ENCODE measurements at regions not wholly inside any gene's neighbourhood (a gene's known extent, or its start where the extent isn't known, plus 50 kb on each side); places are given as distances from the start of the nearest gene placed in this dataset.

GRCh38 chr9:80061940-80062339 lies 490.2 kb downstream of the TLE4 start:
- no peak overlapping the region for H3K4me3 Mint-ChIP-seq
- H3K9me3 Mint-ChIP-seq (ENCODE audit: low read depth) = peaks cover 3% of the 10 kb centered on the region
- no peaks in the 10 kb centered on the region for H3K4me1 Mint-ChIP-seq (ENCODE audit: low read depth)
- H3K36me3 Mint-ChIP-seq = peaks cover 3% of the 10 kb centered on the region
- H3K27ac Mint-ChIP-seq = no peak overlapping the region
- no peaks in the 10 kb centered on the region for H3K27me3 Mint-ChIP-seq

- Mint-ChIP-seq H3K27me3 (no peaks in the 10 kb centered on the region), H3K27ac (no peak overlapping the region), H3K4me1 (ENCODE audit: low read depth) (no peaks in the 10 kb centered on the region)
These were observed 489.3 kb downstream of the TLE4 start for GRCh38 chr9:80061096-80061495.

GRCh38 chr9:80059979-80060378 lies 488.2 kb downstream of the TLE4 start:
- Mint-ChIP-seq H3K27ac (no peak overlapping the region), H3K36me3 (peaks cover 5% of the 10 kb centered on the region), H3K9me3 (ENCODE audit: low read depth) (peaks cover 6% of the 10 kb centered on the region), H3K4me1 (ENCODE audit: low read depth) (no peaks in the 10 kb centered on the region), H3K4me3 (no peak overlapping the region), H3K27me3 (no peaks in the 10 kb centered on the region)

More at GRCh38 chr9:80061096-80061495, 489.3 kb downstream of the TLE4 start:
- Mint-ChIP-seq H3K9me3 (ENCODE audit: low read depth) (peaks cover 3% of the 10 kb centered on the region), H3K36me3 (peaks cover 5% of the 10 kb centered on the region), H3K4me3 (no peak overlapping the region)

GRCh38 chr9:80059191-80059590 lies 487.4 kb downstream of the TLE4 start:
- no peaks in the 10 kb centered on the region for H3K4me1 Mint-ChIP-seq (ENCODE audit: low read depth)
- H3K9me3 Mint-ChIP-seq (ENCODE audit: low read depth) = peaks cover 6% of the 10 kb centered on the region
- peaks cover 5% of the 10 kb centered on the region for H3K36me3 Mint-ChIP-seq
- H3K4me3 Mint-ChIP-seq = no peak overlapping the region
- no peak overlapping the region for H3K27ac Mint-ChIP-seq
- H3K27me3 Mint-ChIP-seq = no peaks in the 10 kb centered on the region

- Mint-ChIP-seq H3K27me3 (no peaks in the 10 kb centered on the region), H3K4me1 (ENCODE audit: low read depth) (no peaks in the 10 kb centered on the region), H3K27ac (no peak overlapping the region), H3K9me3 (ENCODE audit: low read depth) (peaks cover 9% of the 10 kb centered on the region), H3K4me3 (no peak overlapping the region), H3K36me3 (peaks cover 7% of the 10 kb centered on the region)
These were observed 481.1 kb downstream of the TLE4 start for GRCh38 chr9:80052830-80053229.

- no peak overlapping the region for H3K4me3 Mint-ChIP-seq
- peaks cover 5% of the 10 kb centered on the region for H3K36me3 Mint-ChIP-seq
- no peaks in the 10 kb centered on the region for H3K27me3 Mint-ChIP-seq
- H3K4me1 Mint-ChIP-seq (ENCODE audit: low read depth) = no peaks in the 10 kb centered on the region
- H3K9me3 Mint-ChIP-seq (ENCODE audit: low read depth) = peaks cover 5% of the 10 kb centered on the region
- H3K27ac Mint-ChIP-seq = no peak overlapping the region
These were observed 477.5 kb downstream of the TLE4 start for GRCh38 chr9:80049096-80049782.

GRCh38 chr9:80046481-80046880 lies 474.7 kb downstream of the TLE4 start:
- H3K9me3 Mint-ChIP-seq (ENCODE audit: low read depth) = no peaks in the 10 kb centered on the region
- no peaks in the 10 kb centered on the region for H3K36me3 Mint-ChIP-seq
- H3K4me3 Mint-ChIP-seq = no peak overlapping the region
- H3K4me1 Mint-ChIP-seq (ENCODE audit: low read depth) = no peaks in the 10 kb centered on the region
- no peak overlapping the region for H3K27ac Mint-ChIP-seq
- no peaks in the 10 kb centered on the region for H3K27me3 Mint-ChIP-seq

- Mint-ChIP-seq H3K4me3 (no peak overlapping the region), H3K9me3 (ENCODE audit: low read depth) (no peaks in the 10 kb centered on the region), H3K36me3 (no peaks in the 10 kb centered on the region), H3K27ac (no peak overlapping the region), H3K27me3 (no peaks in the 10 kb centered on the region), H3K4me1 (ENCODE audit: low read depth) (no peaks in the 10 kb centered on the region)
These were observed 470.1 kb downstream of the TLE4 start for GRCh38 chr9:80041821-80042220.

- Mint-ChIP-seq H3K27ac (no peak overlapping the region), H3K4me3 (no peak overlapping the region), H3K4me1 (ENCODE audit: low read depth) (no peaks in the 10 kb centered on the region), H3K9me3 (ENCODE audit: low read depth) (no peaks in the 10 kb centered on the region), H3K36me3 (no peaks in the 10 kb centered on the region), H3K27me3 (no peaks in the 10 kb centered on the region)
These were observed 468.7 kb downstream of the TLE4 start for GRCh38 chr9:80040457-80040856.

- H3K27ac Mint-ChIP-seq = no peak overlapping the region
These were observed 459.0 kb downstream of the TLE4 start for GRCh38 chr9:80030801-80031200.

GRCh38 chr9:80028501-80028900 lies 456.7 kb downstream of the TLE4 start:
- H3K4me1 Mint-ChIP-seq (ENCODE audit: low read depth) = no peaks in the 10 kb centered on the region
- no peak overlapping the region for H3K27ac Mint-ChIP-seq
- no peak overlapping the region for H3K4me3 Mint-ChIP-seq
- H3K9me3 Mint-ChIP-seq (ENCODE audit: low read depth) = peaks cover 5% of the 10 kb centered on the region
- H3K36me3 Mint-ChIP-seq = no peaks in the 10 kb centered on the region
- H3K27me3 Mint-ChIP-seq = peaks cover 8% of the 10 kb centered on the region

More at GRCh38 chr9:80030801-80031200, 459.0 kb downstream of the TLE4 start:
- Mint-ChIP-seq H3K4me1 (ENCODE audit: low read depth) (no peaks in the 10 kb centered on the region), H3K27me3 (peaks cover 11% of the 10 kb centered on the region), H3K4me3 (no peak overlapping the region), H3K36me3 (no peaks in the 10 kb centered on the region), H3K9me3 (ENCODE audit: low read depth) (peaks cover 8% of the 10 kb centered on the region)

- Mint-ChIP-seq H3K27me3 (peaks cover 4% of the 10 kb centered on the region), H3K4me3 (no peak overlapping the region), H3K27ac (no peak overlapping the region), H3K4me1 (ENCODE audit: low read depth) (no peaks in the 10 kb centered on the region), H3K36me3 (no peaks in the 10 kb centered on the region), H3K9me3 (ENCODE audit: low read depth) (no peaks in the 10 kb centered on the region)
These were observed 454.2 kb downstream of the TLE4 start for GRCh38 chr9:80025796-80026520.

GRCh38 chr9:80025131-80025530 lies 453.4 kb downstream of the TLE4 start:
- Mint-ChIP-seq H3K27me3 (peaks cover 4% of the 10 kb centered on the region), H3K4me3 (no peak overlapping the region), H3K27ac (no peak overlapping the region), H3K36me3 (no peaks in the 10 kb centered on the region), H3K9me3 (ENCODE audit: low read depth) (no peaks in the 10 kb centered on the region), H3K4me1 (ENCODE audit: low read depth) (no peaks in the 10 kb centered on the region)

GRCh38 chr9:80020530-80020929 lies 448.8 kb downstream of the TLE4 start:
- Mint-ChIP-seq H3K27ac (no peak overlapping the region), H3K9me3 (ENCODE audit: low read depth) (no peaks in the 10 kb centered on the region), H3K36me3 (no peaks in the 10 kb centered on the region), H3K4me1 (ENCODE audit: low read depth) (no peaks in the 10 kb centered on the region), H3K4me3 (no peak overlapping the region), H3K27me3 (peaks cover 1% of the 10 kb centered on the region)

GRCh38 chr9:80020056-80020455 lies 448.3 kb downstream of the TLE4 start:
- no peaks in the 10 kb centered on the region for H3K9me3 Mint-ChIP-seq (ENCODE audit: low read depth)
- no peaks in the 10 kb centered on the region for H3K36me3 Mint-ChIP-seq
- H3K4me3 Mint-ChIP-seq = no peak overlapping the region
- no peaks in the 10 kb centered on the region for H3K4me1 Mint-ChIP-seq (ENCODE audit: low read depth)
- peaks cover 1% of the 10 kb centered on the region for H3K27me3 Mint-ChIP-seq
- no peak overlapping the region for H3K27ac Mint-ChIP-seq

GRCh38 chr9:80013891-80014290 lies 442.1 kb downstream of the TLE4 start:
- Mint-ChIP-seq H3K27ac (no peak overlapping the region), H3K4me3 (no peak overlapping the region), H3K27me3 (no peaks in the 10 kb centered on the region), H3K4me1 (ENCODE audit: low read depth) (no peaks in the 10 kb centered on the region), H3K9me3 (ENCODE audit: low read depth) (peaks cover 10% of the 10 kb centered on the region), H3K36me3 (peaks cover 5% of the 10 kb centered on the region)
